Middle frontal gyrus (tissue), 1 donor: ENCODE measurements at regions not wholly inside any gene's neighbourhood (a gene's known extent, or its start where the extent isn't known, plus 50 kb on each side); places are given as distances from the start of the nearest gene placed in this dataset.
"Not testable (repeated sequence)": the region's sequence is repeated elsewhere in the genome, so short reads cannot be mapped to it uniquely, and the experiment has no call there.

Experiments
- DNase-seq: peaks from one replicate; pipeline ENCODE4 v3.0.0-alpha.2; 2015; ENCODE audit warnings: low spot score; ENCODE audit errors: extremely low spot score

DNA sequence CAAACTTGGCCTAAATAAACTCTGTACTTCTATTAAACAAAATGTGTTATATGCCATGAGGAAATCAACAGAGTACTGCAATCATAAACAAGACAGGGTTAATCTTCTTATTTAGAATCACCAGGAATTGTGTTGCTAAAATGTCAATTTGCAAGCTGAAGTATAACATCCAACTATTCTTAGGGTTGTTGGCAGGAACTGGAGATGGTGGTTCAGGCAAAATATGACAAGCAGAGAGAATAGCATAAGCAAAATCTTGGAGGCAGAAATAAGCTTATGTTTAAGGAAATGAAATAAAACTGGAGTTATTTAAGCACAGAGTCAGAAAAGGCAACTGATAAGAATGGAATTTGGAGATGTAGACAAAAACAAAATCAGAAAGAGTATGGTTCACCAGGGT is 463.8 kb upstream of the SLC8A1 start:
- no peak for DNase-seq

DNA sequence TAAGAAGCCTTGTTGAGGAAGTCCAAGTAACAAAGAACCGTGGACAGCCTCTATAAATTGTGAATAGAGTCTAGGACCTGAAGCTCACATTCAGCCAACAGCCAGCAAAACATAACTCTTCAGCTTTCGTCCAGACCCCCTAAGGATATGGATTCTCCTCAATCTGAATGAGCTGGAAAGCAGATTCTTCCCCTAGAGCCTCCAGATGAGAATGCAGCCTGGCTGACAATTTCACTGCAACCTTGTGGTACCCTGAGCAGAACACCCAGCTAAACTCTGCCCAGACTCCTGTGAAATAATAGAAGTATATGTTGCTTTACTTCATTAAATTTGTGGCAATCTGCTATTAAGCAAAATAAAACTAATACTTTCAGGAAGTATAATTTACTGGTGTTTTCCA is 483.5 kb upstream of the SLC8A1 start:
- no peak for DNase-seq

DNA sequence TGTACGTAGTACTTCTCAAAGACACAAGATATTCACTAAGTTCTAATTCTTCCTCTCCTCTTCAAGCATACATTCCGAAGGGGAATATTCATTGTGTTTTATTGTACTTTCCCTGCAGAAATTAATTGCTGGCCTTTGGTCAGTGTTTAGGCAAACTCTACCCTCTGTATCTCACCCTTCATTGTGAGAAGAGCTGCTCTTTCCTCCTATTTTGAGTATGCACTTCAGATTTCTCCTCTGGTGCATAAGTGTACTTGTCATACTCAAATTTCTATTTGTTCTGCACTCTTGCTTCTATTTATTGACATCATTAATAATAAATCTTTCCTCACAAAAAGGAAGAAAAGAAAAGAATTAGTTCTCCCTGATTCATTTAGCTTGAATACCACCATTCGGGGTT is 485.4 kb upstream of the SLC8A1 start:
- no peak for DNase-seq

DNA sequence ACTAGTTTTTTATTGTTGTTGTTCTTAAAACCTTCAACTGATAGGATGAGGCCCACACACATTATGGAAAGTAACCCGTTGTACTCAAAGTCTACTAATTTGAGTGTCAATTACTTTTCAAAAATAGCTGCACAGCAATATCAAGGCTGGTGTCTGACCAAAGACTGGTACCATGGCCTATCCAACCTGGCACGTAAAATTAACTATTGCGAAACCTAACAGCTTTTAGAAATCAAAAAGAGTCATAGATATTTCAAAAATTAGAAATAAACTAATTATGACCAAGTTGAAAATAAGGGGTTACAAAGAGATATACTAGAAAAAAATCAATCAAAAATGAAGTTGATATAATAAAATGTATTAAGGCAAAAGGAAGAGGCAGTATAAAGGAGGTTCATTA is 501.5 kb upstream of the SLC8A1 start:
- DNase-seq: no peak

DNA sequence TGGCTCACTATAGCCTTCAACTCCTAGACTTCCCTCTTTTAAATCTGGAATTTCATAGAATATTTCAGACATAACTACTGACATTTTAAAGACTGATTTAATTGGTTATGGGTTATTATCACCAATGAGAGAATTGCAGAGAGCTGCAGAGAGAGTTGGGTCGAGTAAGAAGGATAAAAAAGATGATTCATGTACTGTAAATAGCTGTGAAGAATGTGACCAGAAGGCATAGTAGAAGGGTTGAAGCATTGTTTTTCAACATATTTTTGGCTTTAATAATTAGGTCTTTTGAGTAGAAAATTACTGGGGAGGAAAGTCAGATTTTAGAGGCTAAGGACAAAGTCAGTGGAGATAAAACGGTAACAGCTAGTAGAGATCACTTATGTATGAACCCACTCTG is 503.2 kb upstream of the SLC8A1 start:
- DNase-seq: no peak

DNA sequence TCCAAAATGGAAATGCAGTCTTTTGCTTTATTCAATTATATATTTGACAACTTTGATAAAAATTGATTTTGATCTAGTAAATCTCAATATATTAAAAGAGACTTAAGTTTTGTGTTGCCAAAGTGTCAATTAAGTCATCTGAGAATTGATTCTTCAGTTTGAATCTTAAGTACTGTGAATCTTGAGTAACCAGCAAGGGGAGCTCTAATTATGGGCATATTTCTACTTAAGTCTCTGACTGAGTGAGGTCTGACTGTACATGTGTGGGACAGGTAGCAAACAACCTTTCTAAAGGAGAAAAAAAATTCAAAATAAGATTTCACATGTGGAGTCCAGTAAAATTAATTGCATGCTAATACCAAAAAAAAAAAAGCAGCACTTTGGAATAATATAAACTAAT is 503.7 kb upstream of the SLC8A1 start:
- no peak for DNase-seq

DNA sequence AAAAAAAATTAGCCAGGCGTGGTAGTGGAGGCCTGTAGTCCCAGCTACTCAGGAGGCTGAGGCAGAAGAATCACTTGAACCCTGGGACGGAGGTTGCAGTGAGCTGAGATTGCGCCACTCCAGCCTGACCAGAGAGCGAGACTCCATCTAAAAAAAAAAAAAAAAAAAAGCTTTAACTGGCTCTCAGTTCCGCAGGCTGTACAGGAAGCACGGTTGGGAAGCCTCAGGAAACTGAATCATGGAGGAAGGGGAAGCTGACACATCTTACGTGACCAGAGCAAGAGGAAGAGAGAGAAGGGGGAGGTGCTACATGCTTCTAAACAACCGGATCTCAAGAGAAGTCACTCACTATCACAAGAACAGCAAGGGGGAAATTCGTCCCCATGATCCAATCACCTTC is 505.6 kb upstream of the SLC8A1 start:
- no peak for DNase-seq

DNA sequence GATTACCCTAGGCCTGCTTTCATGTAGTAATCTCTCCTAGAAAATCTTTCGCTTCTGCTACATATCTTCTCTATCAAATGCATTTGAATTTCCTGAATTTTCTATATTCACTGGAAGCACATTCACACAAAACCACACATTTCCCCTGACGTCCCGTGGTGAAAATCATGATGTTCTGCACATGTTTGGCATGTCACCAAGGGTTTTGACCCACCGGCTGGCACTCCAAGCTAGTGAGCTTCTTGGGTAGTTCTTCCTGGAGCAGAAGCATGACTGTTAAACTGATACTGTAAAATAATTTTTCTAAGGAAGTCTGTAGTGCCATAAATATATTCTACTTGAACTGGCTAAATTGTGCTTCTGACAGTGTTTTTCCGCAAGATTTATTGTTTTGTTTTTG is 510.1 kb upstream of the SLC8A1 start:
- no peak for DNase-seq

DNA sequence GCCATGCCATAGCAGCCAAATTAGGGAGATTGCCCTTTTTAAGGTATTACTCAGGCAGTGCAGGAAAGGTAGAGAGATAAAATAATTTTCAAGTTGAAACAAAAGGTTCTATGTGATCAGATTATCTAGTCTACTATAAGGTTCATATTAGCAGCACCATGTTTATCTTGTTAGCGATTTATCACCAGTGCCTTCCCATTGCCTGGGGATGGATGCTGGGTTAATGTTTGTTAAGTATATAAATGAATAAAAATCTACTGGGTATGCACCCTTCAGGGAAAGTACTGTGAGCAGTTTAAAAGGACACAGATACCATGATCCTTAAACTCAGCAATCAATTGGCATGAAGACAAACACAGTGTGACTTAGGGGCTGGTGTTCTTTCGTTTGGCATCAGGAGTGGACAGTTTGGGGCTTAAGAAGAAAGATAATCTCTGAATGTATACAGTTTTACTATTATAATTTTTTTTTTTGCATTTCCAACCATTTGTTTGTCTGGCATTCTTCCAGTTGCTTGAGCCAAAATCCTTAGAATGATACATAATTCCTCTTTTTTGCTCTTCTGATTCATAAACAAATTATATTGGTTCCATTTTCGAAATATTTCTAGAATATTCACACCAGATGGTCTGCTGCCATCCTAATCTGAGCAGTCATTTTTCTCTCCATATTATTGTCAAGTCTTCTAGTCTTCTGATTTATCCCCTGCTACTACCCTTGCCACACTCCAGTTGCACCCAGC is 512.8 kb upstream of the SLC8A1 start:
- DNase-seq: no peak

DNA sequence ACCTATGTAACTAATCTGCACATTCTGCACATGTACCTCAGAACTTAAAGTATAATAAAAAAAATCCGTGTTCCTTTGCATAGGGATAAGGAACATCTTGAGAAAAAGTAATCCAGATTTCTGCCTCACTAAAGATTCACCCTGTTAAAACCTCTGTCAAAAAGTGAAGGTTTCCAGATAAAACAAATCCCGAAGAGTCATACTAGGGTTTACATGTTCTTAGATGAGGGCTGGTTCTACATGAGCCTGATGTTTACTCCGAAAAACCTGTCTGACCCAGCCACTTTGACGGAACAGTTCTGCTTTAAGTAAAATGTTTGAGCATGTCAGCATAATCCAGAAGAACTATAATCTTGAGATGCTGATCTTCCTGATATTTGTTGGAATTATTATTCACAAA is 515.6 kb upstream of the SLC8A1 start:
- DNase-seq: no peak

DNA sequence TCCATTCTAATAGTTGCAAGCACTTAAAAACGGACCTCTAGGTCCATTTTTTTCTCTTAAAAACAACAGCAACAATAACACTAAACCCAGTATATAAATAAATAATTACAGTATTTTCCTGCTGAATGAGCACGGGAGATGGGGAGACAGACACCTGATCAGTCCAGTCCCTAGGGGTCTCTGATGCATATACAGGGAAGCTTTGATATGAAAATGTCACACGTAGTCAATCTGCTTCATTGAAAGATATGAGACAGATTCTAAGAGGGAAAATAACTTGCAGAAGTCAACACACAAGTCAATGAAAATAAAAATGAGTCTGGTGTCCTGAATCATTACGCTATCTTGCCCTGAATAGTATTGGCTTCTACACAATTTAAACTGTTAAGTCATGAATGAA is 523.3 kb upstream of the SLC8A1 start:
- no peak for DNase-seq

DNA sequence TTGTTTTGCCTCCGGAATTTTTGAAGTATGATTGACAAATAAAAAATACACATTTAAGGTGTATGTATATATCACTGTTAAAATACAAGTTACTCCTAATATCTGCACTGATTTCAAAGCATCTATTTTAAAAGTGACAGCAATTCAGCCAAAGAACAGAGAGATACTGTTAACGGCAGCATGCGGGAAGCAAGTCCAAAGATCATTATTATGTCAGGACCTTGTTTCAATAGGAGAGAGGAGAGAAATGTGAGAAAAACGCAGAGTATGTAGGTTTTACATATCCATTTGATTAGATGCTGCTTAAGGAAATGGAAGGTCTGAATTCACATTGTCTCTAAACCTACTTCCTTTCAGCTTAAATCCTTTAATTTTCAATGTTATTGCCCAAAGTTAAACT is 545.5 kb upstream of the SLC8A1 start:
- no peak for DNase-seq

DNA sequence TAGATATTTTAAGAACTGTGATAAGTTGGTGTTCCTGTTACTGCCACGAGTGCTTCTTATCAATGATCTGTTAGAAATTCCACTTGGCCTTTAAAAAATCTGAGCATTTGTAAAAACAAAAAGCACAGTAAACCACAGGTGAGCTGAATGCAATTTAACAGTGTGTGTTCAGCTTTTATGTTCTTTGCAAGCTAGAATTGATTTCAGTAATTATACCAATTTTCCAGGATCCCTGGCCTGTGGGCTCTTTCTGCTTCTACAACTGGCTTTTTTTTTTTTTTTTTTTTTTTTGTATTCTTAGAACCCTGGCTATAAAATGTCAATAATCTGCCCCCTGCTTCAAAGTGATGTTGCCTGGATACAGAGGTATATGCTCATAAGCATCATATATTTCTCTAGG is 548.5 kb upstream of the SLC8A1 start:
- DNase-seq: no peak

DNA sequence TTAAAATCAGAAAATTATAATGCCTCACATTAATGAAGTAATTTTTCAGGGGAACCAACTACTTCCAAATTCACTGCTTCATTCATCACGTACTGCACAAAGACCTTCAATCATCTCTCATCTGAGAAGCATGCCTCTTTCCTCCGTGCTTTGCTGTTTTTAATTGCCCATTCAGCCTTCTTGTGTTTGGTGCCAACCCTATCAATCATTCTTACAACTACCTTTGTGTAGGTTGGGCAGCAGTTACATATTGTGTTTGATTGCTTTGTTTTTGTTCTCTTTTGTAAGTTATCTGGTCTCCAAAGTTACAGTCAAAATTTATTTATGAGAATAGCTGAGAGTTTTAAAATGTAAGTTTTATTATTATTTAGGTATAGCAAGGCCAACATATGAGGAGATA is 549.0 kb upstream of the SLC8A1 start:
- DNase-seq: no peak

DNA sequence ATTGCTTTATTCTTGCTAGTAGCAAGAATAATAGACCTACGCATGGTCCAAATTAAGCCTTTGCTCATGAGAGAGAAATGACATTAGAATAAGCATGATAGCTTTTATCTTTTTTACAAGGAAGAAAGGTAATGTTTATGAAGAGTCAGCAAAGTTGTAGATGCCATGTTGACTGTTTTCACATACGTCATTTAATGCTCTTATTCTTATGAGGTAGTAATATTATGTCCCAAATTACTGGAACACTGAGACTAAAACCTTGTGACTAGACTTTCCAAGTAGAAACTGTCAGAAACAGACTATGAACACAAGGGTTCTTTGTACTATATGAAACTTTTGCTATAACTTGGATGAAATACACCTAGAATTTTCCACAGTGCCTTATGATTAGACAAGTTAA is 552.8 kb upstream of the SLC8A1 start:
- DNase-seq: no peak

DNA sequence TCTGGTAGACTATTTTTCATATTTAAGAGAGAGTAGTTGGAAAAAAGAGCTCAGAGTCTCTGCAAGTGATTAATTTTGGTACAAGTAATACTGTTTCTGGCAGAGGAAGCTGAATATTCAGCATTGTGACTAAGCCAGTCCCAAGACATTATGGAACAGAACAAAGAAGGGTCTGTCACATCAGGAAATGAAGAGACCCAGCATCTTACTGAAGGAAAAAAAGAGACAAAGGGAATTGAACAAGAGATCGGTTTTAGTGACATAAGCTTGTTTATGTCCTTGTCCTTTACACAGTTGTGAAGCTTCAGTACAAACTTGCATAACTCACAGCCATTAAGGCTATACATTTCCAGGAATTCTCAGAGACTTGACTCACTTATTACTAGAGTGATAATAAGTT is 568.5 kb upstream of the SLC8A1 start:
- no peak for DNase-seq

DNA sequence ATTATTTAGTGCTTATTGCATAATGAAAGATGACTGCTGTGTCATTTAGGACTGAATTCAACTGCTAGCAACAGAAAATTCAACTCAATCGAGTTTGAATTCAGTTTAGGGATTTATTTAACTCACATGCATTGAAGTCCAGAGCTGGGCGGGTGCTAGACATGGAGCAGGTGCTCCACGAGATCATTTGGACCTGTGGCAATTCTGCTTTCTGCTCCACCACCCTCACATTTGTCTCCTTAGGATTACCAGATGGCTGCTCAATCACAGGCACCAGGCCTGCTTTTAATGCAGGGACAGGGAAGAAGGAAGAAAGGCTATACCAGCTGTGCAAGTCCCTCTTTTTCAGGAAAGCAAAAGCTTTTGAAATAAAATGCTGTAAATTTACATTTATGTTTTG is 572.9 kb upstream of the SLC8A1 start:
- DNase-seq: no peak

DNA sequence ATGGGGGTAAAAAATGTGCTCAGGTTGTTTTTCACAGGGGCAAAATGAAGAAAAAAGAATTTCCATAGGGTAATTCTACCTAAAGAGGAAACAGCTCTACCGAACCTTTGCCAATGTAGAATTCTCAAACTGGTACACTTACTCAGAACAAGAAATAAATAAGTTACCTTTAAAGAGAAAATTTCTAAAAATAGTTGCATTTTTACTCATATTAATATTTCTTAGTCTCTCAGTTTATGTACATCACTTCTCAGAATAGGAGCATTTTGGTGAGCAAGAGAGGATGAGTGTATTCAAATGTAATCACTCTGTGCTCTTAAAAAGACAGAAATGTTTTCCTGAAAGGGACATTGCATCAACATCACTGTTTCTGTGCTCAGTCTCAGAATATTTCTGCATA is 574.7 kb upstream of the SLC8A1 start:
- no peak for DNase-seq

DNA sequence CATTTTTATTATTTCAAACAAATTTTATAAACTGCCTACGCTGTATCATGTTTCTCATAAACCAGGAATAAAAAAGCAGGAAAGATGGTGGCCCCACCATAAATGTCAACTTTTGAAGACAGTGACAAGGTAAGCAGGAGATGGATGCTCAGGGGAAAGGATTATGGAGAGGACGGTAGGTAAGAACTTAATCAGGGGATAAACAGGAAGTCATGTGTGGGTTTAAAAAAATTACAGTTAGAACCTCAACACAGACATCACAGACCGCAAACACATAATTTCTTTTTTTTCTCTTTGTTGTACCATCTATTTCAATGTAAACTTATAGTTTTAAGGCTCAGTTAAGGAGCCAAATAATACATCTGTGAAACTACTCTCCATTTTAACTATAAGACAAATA is 575.2 kb upstream of the SLC8A1 start:
- no peak for DNase-seq

DNA sequence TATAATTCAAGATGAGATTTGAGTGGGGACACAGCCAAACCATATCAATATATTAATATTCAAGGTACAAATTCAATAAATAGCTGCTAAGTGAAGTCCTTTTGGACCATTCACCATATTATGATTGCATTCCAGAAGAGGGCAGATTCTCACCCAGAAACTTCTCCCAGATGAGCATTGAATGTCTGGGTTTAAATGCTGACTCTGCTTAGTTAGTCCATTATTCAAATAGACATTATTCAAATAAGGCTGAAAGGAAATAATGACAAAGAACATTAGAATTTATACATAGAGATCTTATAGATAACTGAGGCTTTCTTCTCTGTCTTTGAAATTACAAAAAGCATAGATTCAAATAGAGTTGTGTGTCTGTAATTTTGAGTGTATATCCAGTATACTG is 579.4 kb upstream of the SLC8A1 start:
- DNase-seq: no peak

DNA sequence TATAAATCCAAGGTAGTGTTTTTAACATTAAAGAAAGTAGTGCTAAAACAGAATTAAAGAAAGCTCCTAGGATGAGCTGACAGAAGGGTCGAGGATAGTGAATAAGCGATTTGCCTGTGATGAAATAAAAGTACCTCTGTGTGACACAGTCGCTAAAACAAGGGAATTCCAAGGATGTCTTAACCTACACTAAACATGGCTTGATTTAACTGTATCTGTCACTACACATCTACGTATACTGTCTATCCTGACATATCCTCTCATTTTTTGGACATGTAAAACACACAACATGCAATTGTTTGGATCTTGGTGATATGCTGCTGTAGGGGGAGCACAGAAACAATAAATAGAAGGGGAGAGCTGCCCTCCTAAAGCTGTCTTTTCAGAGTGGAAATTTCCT is 580.8 kb upstream of the SLC8A1 start:
- no peak for DNase-seq

DNA sequence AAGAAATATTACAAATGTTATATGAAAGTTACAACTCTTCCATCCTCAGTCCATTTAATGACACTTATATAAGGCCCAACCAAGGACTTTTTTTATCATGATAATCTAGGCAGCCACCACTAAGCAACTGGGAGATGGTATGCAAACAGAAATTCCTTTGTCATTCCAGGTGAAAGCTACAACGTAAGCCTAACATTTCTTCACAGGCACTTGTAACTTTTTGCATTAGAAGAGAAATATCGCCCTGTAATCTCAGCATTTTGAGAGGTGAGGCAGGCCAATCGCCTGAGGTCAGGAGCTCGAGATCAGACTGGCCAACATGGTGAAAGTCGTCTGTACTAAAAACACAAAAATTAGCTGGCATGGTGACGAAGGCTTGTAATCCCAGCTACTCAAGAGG is 581.2 kb upstream of the SLC8A1 start:
- no peak for DNase-seq

DNA sequence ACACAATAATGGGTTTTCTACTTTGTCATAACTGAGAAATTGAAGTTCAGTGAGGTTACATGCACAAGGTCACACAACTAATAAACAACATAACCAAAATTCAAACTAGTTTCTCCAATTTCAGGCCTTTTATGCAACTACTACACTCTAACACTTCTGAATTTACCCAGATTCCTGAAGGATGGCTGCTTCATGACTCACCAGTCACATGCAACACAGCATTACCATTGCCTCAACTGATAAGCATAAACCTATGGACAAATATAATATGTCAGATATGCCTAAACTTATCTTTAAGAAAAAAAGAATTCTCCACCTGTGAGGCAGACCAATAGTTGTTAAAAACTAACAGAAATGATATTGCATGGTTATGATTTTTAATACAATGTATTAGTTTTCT is 586.5 kb upstream of the SLC8A1 start:
- DNase-seq: no peak

DNA sequence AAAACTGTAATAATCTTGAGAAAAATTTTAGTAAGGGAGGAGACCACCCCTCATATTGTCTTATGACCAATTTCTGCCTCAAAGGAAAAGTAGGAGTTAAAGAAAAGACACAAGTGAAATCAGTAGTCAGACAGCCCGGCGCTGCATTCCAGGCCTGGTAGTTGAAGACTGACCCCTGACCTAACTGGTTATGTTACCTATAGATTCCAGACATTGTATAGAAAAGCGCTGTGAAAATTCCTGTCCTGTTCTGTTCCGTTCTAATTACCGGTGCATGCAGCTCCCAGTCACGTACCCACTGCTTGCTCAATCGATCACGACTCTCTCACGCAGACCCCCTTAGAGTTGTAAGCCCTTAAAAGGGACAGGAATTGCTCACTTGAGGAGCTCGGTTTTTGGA is 587.9 kb upstream of the SLC8A1 start:
- not testable (repeated sequence) for DNase-seq
